D721Med (cell line): ENCODE measurements at regions not wholly inside any gene's neighbourhood (a gene's known extent, or its start where the extent isn't known, plus 50 kb on each side); places are given as distances from the start of the nearest gene placed in this dataset.

ENCODE experiments used
- DNase-seq: peaks from one replicate; pipeline ENCODE4 v3.0.0; 2011; ENCODE audit warnings: low spot score; ENCODE audit not compliant: insufficient read length
- FAIRE-seq: peaks from 2 replicates; lab custom pipeline; 2011; peaks lifted over from hg19 to GRCh38; lab: Jason Lieb, UNC
- CTCF ChIP-seq: IDR thresholded peaks from 2 replicates; pipeline ENCODE4 v1.5.1; 2012; ENCODE audit warnings: mild to moderate bottlenecking, control low read depth; ENCODE audit not compliant: insufficient read depth; ENCODE audit errors: missing control alignments

- no peak for TF ChIP-seq CTCF
- FAIRE-seq (no peak), DNase-seq (no peak)
Measured at GRCh38 chr14:104332634-104333270, 194.4 kb downstream of the KIF26A start.

DNA sequence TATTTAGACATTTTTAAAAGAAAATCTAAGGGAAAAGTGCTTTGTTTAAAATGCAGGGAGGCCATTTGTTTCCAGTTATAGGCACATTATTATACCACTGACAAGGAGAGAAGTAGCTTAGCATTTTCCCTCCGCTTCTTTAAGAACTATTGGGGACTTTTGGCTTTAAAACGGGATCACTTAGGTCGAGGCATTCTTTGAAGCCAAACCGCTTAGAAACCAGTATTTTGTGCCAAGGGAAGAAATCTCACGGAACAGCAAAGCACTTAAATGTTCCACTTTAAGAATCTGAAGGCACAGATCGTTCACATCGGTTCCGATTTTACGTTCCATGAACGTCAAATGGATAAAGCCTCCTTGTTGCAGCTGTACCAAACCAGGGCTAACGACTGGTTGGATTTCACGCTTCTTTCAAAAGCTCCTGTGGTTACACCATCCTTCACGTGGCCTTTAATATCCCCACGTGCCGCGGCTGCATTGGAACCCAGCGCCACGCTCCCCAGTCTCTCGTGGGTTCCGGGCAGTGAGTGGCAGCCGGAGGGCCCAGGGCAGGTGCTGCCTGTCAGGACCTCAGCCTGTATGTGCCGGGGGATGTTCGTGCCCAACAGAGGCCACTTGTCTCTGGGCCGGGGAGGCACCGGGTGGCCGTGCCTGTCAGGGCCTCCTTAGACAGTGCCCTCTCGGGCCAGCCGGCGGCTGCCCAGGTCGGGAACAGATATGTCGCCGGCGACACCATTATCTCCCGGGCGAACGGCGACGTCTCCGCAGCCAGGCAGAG is 195.4 kb downstream of the KIF26A start:
- no peak for TF ChIP-seq CTCF
- FAIRE-seq, result no peak
- no peak for DNase-seq

GRCh38 chr14:104334424-104335161 is 196.2 kb downstream of the KIF26A start:
- FAIRE-seq, result no peak
- no peak for TF ChIP-seq CTCF
- DNase-seq, result no peak

DNA sequence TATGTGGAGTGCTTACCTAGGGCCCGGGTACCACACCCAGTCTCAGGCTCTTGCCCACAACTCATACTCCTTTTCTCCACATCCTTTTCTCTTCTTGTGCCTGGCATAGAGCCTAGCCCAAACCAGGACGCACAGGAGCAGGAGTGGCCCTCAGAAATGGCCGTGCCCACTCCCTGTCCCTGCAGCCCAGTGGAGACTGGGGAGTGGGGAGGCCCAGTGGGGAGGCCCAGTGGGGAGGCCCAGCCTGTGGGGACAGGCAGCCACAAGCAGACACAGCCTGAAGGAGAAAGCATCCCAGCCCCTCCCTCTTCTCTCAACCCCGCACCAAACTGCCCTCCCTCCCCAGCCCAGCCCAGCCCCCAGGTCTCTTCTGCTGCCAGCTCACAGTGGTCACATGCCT is 196.8 kb downstream of the KIF26A start:
- no peak for FAIRE-seq
- DNase-seq, result no peak
- TF ChIP-seq CTCF, result no peak

DNA sequence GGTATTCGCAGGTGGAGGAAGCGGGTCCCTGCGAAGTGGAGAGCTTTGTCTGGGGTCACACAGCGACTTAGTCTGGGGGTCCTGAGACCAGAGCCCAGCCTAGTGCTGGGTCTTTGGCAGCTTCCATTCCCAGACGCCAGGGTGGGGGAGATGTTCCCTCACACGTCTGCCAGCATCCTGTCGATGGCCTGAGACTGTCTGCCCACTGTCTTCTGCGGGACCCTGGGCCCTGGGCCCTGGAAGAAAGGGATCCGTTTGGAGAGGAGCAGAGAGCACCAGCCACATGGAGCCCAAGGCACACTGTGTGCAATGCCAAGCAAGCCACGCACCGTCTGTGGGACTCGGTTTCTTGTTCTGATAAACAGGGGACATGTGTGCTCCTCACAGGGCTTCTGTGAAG is 197.2 kb downstream of the KIF26A start:
- DNase-seq (no peak), FAIRE-seq (no peak)
- no peak for TF ChIP-seq CTCF

DNA sequence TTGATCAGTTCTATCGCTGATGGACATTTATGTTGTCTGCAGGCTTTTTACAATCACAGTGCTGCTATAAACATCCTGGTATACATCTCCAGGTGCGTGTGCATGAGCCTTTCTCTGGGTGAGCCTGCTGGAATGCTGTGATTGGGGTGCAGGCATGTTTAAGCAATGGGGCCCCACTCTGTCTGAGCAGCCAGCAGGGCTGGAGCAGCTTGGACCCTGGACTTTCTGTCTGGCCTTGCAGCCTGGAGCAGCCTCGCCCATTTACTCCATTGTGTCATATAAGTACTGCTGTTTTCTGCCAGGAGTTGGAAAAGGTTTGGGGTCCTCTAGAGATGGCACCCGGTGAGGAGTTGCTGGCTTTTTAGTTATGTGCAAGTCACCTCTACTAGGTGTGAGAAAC is 199.0 kb downstream of the KIF26A start:
- FAIRE-seq, result no peak
- TF ChIP-seq CTCF, result no peak
- no peak for DNase-seq
